Activated T-cell treated with anti-CD3 and anti-CD28 coated beads, Interleukin-2, amount 50 U/mL, for 72 hours (primary cell): ENCODE measurements at regions not wholly inside any gene's neighbourhood (a gene's known extent, or its start where the extent isn't known, plus 50 kb on each side); places are given as distances from the start of the nearest gene placed in this dataset.
"Not testable (repeated sequence)": the region's sequence is repeated elsewhere in the genome, so short reads cannot be mapped to it uniquely, and the experiment has no call there.

ENCODE experiments used
- ATAC-seq, 2 donors: fragments of 150-1000 bp; cut with Tn5 transposase; replicated peaks in 1 of 2; 2 replicates each; pipeline ENCODE4 v1.10.0; 2021; ENCODE audit warnings: moderate library complexity in 2 of 2, mild to moderate bottlenecking in 1 of 2
- DNase-seq, 2 donors: peaks; one replicate each; pipeline ENCODE4 v3.0.0; 2021 to 2022; ENCODE audit warnings: mixed read lengths in 1 of 2
- H3K27ac Mint-ChIP-seq: one replicate; pipeline ENCODE4 v1.8.0; 2022; ENCODE audit warnings: mild to moderate bottlenecking, moderate library complexity, mixed read lengths
- H3K27me3 Mint-ChIP-seq: one replicate; pipeline ENCODE4 v1.8.0; 2022; ENCODE audit warnings: low read depth, mixed read lengths
- H3K36me3 Mint-ChIP-seq, 2 donors: one replicate each; pipeline ENCODE4 v1.8.0; 2022; ENCODE audit warnings: mixed read lengths in 2 of 2, mild to moderate bottlenecking in 1 of 2; ENCODE audit not compliant: insufficient read depth in 2 of 2
- H3K4me1 Mint-ChIP-seq: one replicate; pipeline ENCODE4 v1.8.0; 2022; ENCODE audit warnings: low read depth, mixed read lengths
- H3K4me3 Mint-ChIP-seq, 2 donors: one replicate each; pipeline ENCODE4 v1.8.0; 2022; ENCODE audit warnings: mild to moderate bottlenecking in 2 of 2, mixed read lengths in 2 of 2, moderate library complexity in 2 of 2
- H3K9me3 Mint-ChIP-seq, 2 donors: one replicate each; pipeline ENCODE4 v1.8.0; 2022; ENCODE audit warnings: mixed read lengths in 2 of 2

DNA sequence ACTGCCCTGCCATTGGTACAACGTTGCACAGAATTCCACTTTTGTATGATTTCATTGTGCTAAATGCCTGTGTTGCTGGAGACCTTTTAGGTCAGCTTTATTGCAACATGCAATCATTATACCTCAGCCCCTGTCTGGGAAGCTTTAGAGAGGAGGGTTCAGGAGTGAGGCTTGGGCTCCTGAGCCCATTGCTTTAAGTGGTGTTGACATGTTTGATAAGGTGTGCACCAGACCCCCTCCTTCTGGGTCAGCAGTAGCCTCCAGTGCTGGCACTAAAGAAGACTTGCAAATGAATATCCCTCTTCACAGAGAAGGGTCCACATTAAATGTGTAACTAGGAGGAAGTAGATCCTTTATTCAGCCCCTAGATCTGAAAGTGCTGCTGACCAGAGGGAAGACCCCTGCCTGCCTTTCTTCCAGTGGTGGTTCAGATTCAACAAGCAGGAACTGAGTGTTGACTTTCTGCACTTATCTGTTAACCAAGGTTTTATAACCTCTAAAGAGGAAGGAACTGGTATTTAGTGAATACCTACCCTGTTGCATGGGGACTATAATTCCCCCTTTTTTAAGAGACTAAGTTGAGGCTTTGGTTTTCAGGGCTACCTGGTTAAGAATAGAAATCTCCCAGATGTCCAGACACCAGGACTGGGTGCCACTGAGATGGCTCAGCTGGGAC lies 369.4 kb upstream of the IGFBP3 start:
- ATAC-seq, result no peak
- Mint-ChIP-seq H3K27ac (no peak overlapping the region), H3K9me3 (no peaks in the 10 kb centered on the region), H3K27me3 (no peaks in the 10 kb centered on the region), H3K36me3 (no peaks in the 10 kb centered on the region), H3K4me1 (no peaks in the 10 kb centered on the region), H3K4me3 (no peak overlapping the region)
- no peak for DNase-seq

DNA sequence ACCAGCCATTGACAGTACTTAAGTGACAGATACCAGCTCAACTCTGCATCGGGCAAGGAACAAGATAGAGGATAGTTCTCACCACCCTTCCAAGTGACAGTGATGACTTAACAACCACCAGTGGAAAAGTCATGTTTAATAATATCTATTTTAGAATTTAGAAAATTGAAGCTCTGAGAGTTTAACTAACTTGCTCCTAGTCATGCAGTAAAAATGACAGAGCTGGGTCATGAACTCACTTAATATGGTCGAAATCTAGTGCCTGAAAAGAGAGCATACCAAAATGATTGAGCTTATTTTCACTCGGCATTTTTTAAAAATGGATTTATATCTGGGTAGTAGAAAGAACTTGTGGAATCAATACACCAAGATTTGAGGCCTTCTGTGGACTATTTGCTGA lies 367.8 kb upstream of the IGFBP3 start:
- H3K9me3 Mint-ChIP-seq, result no peaks in the 10 kb centered on the region
- H3K36me3 Mint-ChIP-seq, result no peaks in the 10 kb centered on the region
- no peaks in the 10 kb centered on the region for H3K27me3 Mint-ChIP-seq
- no peaks in the 10 kb centered on the region for H3K4me1 Mint-ChIP-seq
- H3K4me3 Mint-ChIP-seq, result no peak overlapping the region
- no peak for DNase-seq
- ATAC-seq, result no peak
- no peak overlapping the region for H3K27ac Mint-ChIP-seq

GRCh38 chr7:46288010-46288409 lies 366.9 kb upstream of the IGFBP3 start:
- no peak for DNase-seq
- Mint-ChIP-seq H3K36me3 (no peaks in the 10 kb centered on the region), H3K27me3 (no peaks in the 10 kb centered on the region)

GRCh38 chr7:46286957-46287356 lies 365.9 kb upstream of the IGFBP3 start:
- DNase-seq, result no peak
- H3K36me3 Mint-ChIP-seq, result no peaks in the 10 kb centered on the region
- H3K27ac Mint-ChIP-seq, result no peak overlapping the region
- no peaks in the 10 kb centered on the region for H3K4me1 Mint-ChIP-seq
- H3K4me3 Mint-ChIP-seq, result no peak overlapping the region
- H3K27me3 Mint-ChIP-seq, result no peaks in the 10 kb centered on the region
- H3K9me3 Mint-ChIP-seq, result no peaks in the 10 kb centered on the region
- ATAC-seq, result no peak

More at GRCh38 chr7:46288010-46288409, 366.9 kb upstream of the IGFBP3 start:
- Mint-ChIP-seq H3K9me3 (no peaks in the 10 kb centered on the region), H3K4me1 (no peaks in the 10 kb centered on the region), H3K27ac (no peak overlapping the region), H3K4me3 (no peak overlapping the region)
- ATAC-seq, result no peak

- DNase-seq, result no peak
- Mint-ChIP-seq H3K36me3 (no peaks in the 10 kb centered on the region), H3K4me1 (no peaks in the 10 kb centered on the region), H3K9me3 (no peaks in the 10 kb centered on the region), H3K4me3 (no peak overlapping the region), H3K27me3 (no peaks in the 10 kb centered on the region), H3K27ac (no peak overlapping the region)
- ATAC-seq, result no peak
These were observed 365.3 kb upstream of the IGFBP3 start for GRCh38 chr7:46286356-46286755.

- H3K9me3 Mint-ChIP-seq, result no peaks in the 10 kb centered on the region
- no peak for ATAC-seq
These were observed 364.8 kb upstream of the IGFBP3 start for GRCh38 chr7:46285878-46286277.

GRCh38 chr7:46283852-46284251 lies 362.8 kb upstream of the IGFBP3 start:
- DNase-seq (no peak), ATAC-seq (no peak)
- Mint-ChIP-seq H3K27ac (no peak overlapping the region), H3K27me3 (no peaks in the 10 kb centered on the region), H3K4me1 (no peaks in the 10 kb centered on the region), H3K9me3 (no peaks in the 10 kb centered on the region), H3K4me3 (no peak overlapping the region), H3K36me3 (no peaks in the 10 kb centered on the region)

More at GRCh38 chr7:46285878-46286277, 364.8 kb upstream of the IGFBP3 start:
- Mint-ChIP-seq H3K36me3 (no peaks in the 10 kb centered on the region), H3K27ac (no peak overlapping the region), H3K4me3 (no peak overlapping the region), H3K27me3 (no peaks in the 10 kb centered on the region), H3K4me1 (no peaks in the 10 kb centered on the region)
- DNase-seq, result no peak

- H3K27me3 Mint-ChIP-seq, result no peaks in the 10 kb centered on the region
- no peak for ATAC-seq
- H3K9me3 Mint-ChIP-seq, result no peaks in the 10 kb centered on the region
- no peak overlapping the region for H3K27ac Mint-ChIP-seq
- no peak for DNase-seq
- H3K36me3 Mint-ChIP-seq, result no peaks in the 10 kb centered on the region
- H3K4me1 Mint-ChIP-seq, result no peaks in the 10 kb centered on the region
- no peak overlapping the region for H3K4me3 Mint-ChIP-seq
These were observed 361.1 kb upstream of the IGFBP3 start for GRCh38 chr7:46282155-46282554.

DNA sequence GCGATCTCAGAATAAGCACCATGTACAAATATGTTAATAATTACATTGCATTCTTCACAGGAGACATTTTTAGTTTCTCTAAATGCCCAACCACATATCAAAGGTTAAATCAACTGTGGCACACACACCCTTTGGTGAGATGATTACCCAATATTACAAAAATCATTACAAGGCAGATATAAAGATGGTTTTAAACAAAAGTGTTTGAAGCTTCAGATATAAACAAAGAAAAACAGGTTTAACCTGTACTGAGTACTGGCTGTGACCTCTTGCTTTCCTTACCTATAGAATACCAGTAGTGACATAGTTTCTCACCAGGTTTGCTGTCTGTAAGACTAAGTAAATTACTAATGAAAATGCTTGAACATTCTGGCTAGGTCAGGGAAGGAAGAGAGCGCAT lies 360.0 kb upstream of the IGFBP3 start:
- H3K27me3 Mint-ChIP-seq, result no peaks in the 10 kb centered on the region
- no peak overlapping the region for H3K27ac Mint-ChIP-seq
- H3K36me3 Mint-ChIP-seq, result no peaks in the 10 kb centered on the region
- DNase-seq (no peak), ATAC-seq (no peak)
- no peaks in the 10 kb centered on the region for H3K9me3 Mint-ChIP-seq
- H3K4me1 Mint-ChIP-seq, result no peaks in the 10 kb centered on the region
- no peak overlapping the region for H3K4me3 Mint-ChIP-seq

- H3K4me3 Mint-ChIP-seq, result no peak overlapping the region
- ATAC-seq, result no peak
- H3K9me3 Mint-ChIP-seq, result no peaks in the 10 kb centered on the region
- H3K27ac Mint-ChIP-seq, result no peak overlapping the region
- no peaks in the 10 kb centered on the region for H3K4me1 Mint-ChIP-seq
- no peaks in the 10 kb centered on the region for H3K27me3 Mint-ChIP-seq
- no peak for DNase-seq
- H3K36me3 Mint-ChIP-seq, result no peaks in the 10 kb centered on the region
These were observed 358.2 kb upstream of the IGFBP3 start for GRCh38 chr7:46279290-46279689.

GRCh38 chr7:46264646-46265045 lies 343.6 kb upstream of the IGFBP3 start:
- H3K4me3 Mint-ChIP-seq, result no peak overlapping the region
- H3K27me3 Mint-ChIP-seq, result no peaks in the 10 kb centered on the region
- peaks cover 1 to 7% of the 10 kb centered on the region in 2 donors for H3K36me3 Mint-ChIP-seq
- no peak for DNase-seq
- no peaks in the 10 kb centered on the region for H3K4me1 Mint-ChIP-seq
- no peak overlapping the region for H3K27ac Mint-ChIP-seq
- peaks cover 10 to 14% of the 10 kb centered on the region in 2 donors for H3K9me3 Mint-ChIP-seq
- no peak for ATAC-seq

- not testable (repeated sequence) for H3K4me3 Mint-ChIP-seq, H3K27me3 Mint-ChIP-seq, DNase-seq, H3K4me1 Mint-ChIP-seq, ATAC-seq, H3K36me3 Mint-ChIP-seq, H3K27ac Mint-ChIP-seq
- peaks cover 14% of the 10 kb centered on the region in 2 donors for H3K9me3 Mint-ChIP-seq
These were observed 340.6 kb upstream of the IGFBP3 start for GRCh38 chr7:46261638-46262037.

DNA sequence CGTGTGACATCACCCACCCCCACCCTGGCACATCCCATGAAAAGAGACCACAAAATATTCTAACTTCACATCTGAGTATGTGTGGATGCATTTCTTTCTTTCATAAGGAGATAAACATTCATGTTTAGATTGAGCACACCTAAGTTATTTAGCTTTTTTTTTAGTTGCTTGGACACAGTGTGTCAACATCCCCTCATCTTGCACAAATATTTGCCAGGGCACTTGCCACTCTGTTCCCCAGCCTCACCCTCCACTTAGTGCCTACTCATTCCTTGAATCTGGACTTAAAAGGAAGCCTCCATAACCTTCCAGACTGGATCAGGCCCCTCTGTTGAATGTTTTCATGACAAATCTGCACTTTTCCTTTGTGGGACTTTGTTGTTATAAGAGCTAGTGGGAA lies 338.9 kb upstream of the IGFBP3 start:
- Mint-ChIP-seq H3K9me3 (peaks cover 11 to 14% of the 10 kb centered on the region in 2 donors), H3K4me1 (no peaks in the 10 kb centered on the region)

DNA sequence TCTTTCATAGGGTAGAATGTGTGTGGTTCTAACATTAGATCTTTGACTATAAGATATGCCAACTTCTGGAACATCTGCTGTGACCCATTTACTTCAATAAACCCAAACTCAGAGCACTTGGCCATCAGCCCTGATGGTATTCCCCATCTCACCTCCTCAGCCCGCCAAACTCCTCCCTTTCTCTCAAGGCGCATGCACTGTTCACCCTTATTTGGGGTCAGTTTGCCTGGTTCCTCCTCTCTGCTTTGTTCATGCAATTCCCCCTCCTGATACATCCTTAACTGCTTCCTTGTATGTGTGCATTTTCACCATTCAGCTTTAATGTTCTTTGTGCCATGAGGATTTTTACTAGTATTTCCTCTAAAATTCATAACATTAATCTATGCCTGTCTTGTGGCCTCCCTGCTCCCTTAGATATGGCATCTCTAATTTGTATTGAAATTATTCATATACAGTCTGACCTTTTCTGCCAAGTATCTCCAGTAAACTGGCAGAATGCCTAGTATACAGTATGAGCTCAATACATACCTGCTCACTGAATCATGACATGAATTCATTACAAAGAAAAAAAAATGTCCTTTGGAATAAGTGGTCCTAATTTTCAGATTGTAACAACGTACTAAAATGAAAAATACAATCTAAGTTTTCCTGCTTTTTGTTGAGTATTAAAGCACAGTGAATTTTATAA lies 336.8 kb upstream of the IGFBP3 start:
- Mint-ChIP-seq H3K36me3 (peaks cover 1 to 7% of the 10 kb centered on the region in 2 donors), H3K27me3 (no peaks in the 10 kb centered on the region), H3K27ac (no peak overlapping the region), H3K4me3 (no peak overlapping the region), H3K4me1 (no peaks in the 10 kb centered on the region), H3K9me3 (peaks cover 11 to 13% of the 10 kb centered on the region in 2 donors)
- ATAC-seq, result no peak
- DNase-seq, result no peak

More for the DNA sequence above, 338.9 kb upstream of the IGFBP3 start:
- no peak overlapping the region for H3K27ac Mint-ChIP-seq
- no peak overlapping the region for H3K4me3 Mint-ChIP-seq
- no peak for ATAC-seq
- H3K27me3 Mint-ChIP-seq, result no peaks in the 10 kb centered on the region
- H3K36me3 Mint-ChIP-seq, result peaks cover 1 to 7% of the 10 kb centered on the region in 2 donors
- DNase-seq, result no peak
